ENCODE measurements at regions not wholly inside any gene's neighbourhood (a gene's known extent, or its start where the extent isn't known, plus 50 kb on each side); places are given as distances from the start of the nearest gene placed in this dataset.

DNA sequence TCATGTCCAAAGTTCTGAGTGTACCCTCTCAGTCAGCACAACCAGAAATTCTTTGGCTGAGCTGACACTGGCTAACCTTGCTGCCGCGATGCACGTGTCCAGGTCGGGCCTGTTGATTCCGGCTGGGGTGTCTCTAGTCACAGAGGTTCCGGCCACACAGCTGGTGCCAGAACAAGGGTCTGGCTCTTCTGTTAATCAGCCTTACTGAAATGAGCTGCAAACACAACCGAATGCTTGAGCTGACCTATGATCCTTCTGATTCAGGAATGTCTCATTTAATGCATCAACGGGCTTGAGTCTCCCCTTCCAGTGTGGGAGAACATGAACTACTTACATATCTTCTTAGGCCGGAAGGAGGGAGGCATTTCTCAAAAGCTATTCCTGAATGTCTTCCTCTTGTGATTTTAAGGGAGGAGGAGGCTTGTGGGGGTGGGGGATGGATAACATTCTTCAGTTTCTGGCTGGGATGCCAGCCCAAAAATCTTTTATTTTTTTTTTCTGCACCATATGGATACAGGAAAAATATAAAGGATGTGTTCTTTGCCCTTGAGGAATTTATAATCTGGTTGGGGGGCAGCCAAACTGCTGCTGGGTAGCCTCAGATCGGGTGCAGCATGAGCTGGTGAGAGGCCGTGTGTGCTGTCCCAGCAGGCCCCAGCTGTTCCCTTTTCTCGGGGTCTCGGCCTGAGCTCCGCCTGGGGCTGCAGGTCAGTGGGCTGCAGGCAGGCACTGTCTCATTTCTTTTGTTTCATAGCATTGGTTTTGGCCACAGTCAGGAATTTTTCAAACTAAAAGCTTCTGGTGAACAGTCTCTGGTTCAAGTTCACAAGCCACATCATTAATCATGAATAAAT is 319.1 kb upstream of the TBL1XR1 start (continued):
- TF ChIP-seq ADNP (CRISPR knock-in tag; IDR thresholded peaks at IDR 0.05): no peak
- TF ChIP-seq, protein P1, sequence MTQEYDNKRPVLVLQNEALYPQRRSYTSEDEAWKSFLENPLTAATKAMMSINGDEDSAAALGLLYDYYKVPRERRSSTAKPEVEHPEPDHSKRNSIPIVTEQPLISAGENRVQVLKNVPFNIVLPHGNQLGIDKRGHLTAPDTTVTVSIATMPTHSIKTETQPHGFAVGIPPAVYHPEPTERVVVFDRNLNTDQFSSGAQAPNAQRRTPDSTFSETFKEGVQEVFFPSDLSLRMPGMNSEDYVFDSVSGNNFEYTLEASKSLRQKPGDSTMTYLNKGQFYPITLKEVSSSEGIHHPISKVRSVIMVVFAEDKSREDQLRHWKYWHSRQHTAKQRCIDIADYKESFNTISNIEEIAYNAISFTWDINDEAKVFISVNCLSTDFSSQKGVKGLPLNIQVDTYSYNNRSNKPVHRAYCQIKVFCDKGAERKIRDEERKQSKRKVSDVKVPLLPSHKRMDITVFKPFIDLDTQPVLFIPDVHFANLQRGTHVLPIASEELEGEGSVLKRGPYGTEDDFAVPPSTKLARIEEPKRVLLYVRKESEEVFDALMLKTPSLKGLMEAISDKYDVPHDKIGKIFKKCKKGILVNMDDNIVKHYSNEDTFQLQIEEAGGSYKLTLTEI (CRISPR knock-in tag; conservative IDR thresholded peaks at IDR 0.05): no peak
- TF ChIP-seq, protein P2, sequence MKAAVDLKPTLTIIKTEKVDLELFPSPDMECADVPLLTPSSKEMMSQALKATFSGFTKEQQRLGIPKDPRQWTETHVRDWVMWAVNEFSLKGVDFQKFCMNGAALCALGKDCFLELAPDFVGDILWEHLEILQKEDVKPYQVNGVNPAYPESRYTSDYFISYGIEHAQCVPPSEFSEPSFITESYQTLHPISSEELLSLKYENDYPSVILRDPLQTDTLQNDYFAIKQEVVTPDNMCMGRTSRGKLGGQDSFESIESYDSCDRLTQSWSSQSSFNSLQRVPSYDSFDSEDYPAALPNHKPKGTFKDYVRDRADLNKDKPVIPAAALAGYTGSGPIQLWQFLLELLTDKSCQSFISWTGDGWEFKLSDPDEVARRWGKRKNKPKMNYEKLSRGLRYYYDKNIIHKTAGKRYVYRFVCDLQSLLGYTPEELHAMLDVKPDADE (CRISPR knock-in tag; IDR thresholded peaks at IDR 0.05): 0 out of 2 replicates have a peak, but pooled peaks have one; percentile 62
- TF ChIP-seq RELA (CRISPR knock-in tag; IDR thresholded peaks at IDR 0.05): no peak
- TF ChIP-seq ZNF383 (CRISPR knock-in tag; IDR thresholded peaks at IDR 0.05; ENCODE audit: borderline replicate concordance): no peak
- peak; percentile 71; the same call in 1 of the 2 replicates for TF ChIP-seq ZBTB20 (CRISPR knock-in tag; IDR thresholded peaks at IDR 0.05; ENCODE audit: borderline replicate concordance, low read depth)
- TF ChIP-seq ZNF282 (IDR thresholded peaks at IDR 0.05; ENCODE audit: partially characterized antibody): no peak

DNA sequence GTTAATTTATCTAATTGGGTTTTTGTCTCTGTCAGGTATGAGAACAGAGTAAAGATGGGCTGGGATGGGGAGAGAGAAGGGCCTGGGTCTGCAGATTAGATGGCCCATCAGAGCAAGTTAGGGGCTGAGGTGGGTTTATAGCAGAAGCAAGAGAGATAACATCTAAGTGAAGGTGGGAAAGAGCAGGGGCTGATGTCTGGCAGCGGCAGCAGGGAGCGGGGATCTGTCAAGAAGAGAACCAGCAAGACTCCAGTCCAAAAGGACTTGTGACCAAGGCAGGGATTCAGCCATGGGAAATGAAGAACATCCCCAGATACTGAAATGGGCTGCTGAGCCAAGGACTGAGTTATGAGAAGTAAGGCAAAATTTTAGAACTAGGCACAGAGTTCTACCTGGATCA is 320.6 kb upstream of the TBL1XR1 start:
- no TSS peak for BruUV-seq (replicated peaks)
- H3K27me3 ChIP-seq (ENCODE audit: control insufficient read depth in 1 of 2, insufficient read depth in 2 of 2, low read length in 2 of 2): no peaks in the 10 kb centered on the region
- ATAC-seq (no peak), FAIRE-seq (no peak), DNase-seq (ENCODE audit: low spot score) (no peak)
- intact Hi-C loops (cut with micrococcal nuclease; ENCODE audit: unreplicated experiment) (no loop called here), in situ Hi-C loops (cut with HindIII; ENCODE audit: extremely low pct_ligation_motif_present, low pct_unique_long_range_greater_than_20kb) (no loop called here)
- H3K9ac ChIP-seq (ENCODE audit: insufficient read depth, low read depth, low read length): no peak overlapping the region
- H3K27ac ChIP-seq (ENCODE audit: extremely low read length, insufficient read depth, low read length): no peak overlapping the region
- H3K4me1 ChIP-seq (ENCODE audit: insufficient read depth, low read length): peaks cover 59% of the 10 kb centered on the region
- H3K79me2 ChIP-seq (ENCODE audit: insufficient read depth, low read length): no peaks in the 10 kb centered on the region
- no peaks in the 10 kb centered on the region for H3K9me3 ChIP-seq (ENCODE audit: low read length)
- no peak overlapping the region for H3K4me3 ChIP-seq (replicated peaks in 1 of 3; ENCODE audit: insufficient read depth in 1 of 3, low read depth in 2 of 3, low read length in 3 of 3)
- WGBS (ENCODE audit: low lambda C conversion rate): 100% methylated on average over 2 of the region's 2 CpGs
- H3K36me3 ChIP-seq (replicated peaks in 1 of 2; ENCODE audit: control insufficient read depth in 1 of 2, insufficient read depth in 2 of 2, low read length in 2 of 2): no peaks in the 10 kb centered on the region
- no peak overlapping the region for H3K4me2 ChIP-seq (ENCODE audit: low read depth, low read length)
- no peak overlapping the region for H2AFZ ChIP-seq (ENCODE audit: low read length)
- TF ChIP-seq ZNF33B (CRISPR knock-in tag; IDR thresholded peaks at IDR 0.05) (no peak), POLR2AphosphoS2 (IDR thresholded peaks at IDR 0.05; ENCODE audit: low read depth, low read length) (no peak)
- CTCF ChIA-PET (ENCODE audit: low intra/inter-chr PET ratio, low total read pairs): no interaction called here
- no peaks in the 10 kb centered on the region for H4K20me1 ChIP-seq (ENCODE audit: insufficient read depth, low read length)
- POLR2A ChIA-PET: no interaction called here
